H1 (cell line): ENCODE measurements at regions not wholly inside any gene's neighbourhood (a gene's known extent, or its start where the extent isn't known, plus 50 kb on each side); places are given as distances from the start of the nearest gene placed in this dataset.

ENCODE experiments used
- CTCF ChIA-PET: fragments of 300-600 bp; sonication (Branson Sonifier 250); formaldehyde crosslinking; loops from one replicate; lab custom pipeline; 2021; ENCODE audit not compliant: partially characterized antibody; lab: Charles Lee
- POLR2A ChIA-PET: fragments of 300-600 bp; sonication (Branson Sonifier 250); formaldehyde crosslinking; loops from one replicate; lab custom pipeline; 2021; ENCODE audit warnings: inconsistent platforms; ENCODE audit not compliant: partially characterized antibody; lab: Charles Lee
- DNase-seq, 2 experiments: peaks; one replicate each; pipeline versions ENCODE4 v3.0.0 to v3.0.0-alpha.2; 2010 to 2022; ENCODE audit warnings: low spot score in 2 of 2, low read depth in 1 of 2, mixed read lengths in 1 of 2
- FAIRE-seq: peaks from 2 replicates; lab custom pipeline; 2011; peaks lifted over from hg19 to GRCh38; lab: Jason Lieb, UNC
- H2AFZ ChIP-seq: 2 replicates; pipeline ENCODE4 v1.8.1; 2012; ENCODE audit warnings: low read length, inconsistent platforms
- H2AK5ac ChIP-seq: 2 replicates; pipeline ENCODE4 v1.6.1; 2013; ENCODE audit warnings: low read depth, low read length
- H2BK120ac ChIP-seq: replicated peaks from 2 replicates; pipeline ENCODE3; 2013; ENCODE audit warnings: low read depth, low read length, inconsistent platforms
- H2BK12ac ChIP-seq: 2 replicates; pipeline ENCODE4 v1.6.1; 2013; ENCODE audit warnings: low read depth, low read length
- H2BK15ac ChIP-seq: 2 replicates; pipeline ENCODE4 v1.6.1; 2013; ENCODE audit warnings: low read length
- H2BK20ac ChIP-seq: 2 replicates; pipeline ENCODE4 v1.6.1; 2013; ENCODE audit warnings: low read length
- H2BK5ac ChIP-seq: 2 replicates; pipeline ENCODE4 v1.6.1; 2013; ENCODE audit warnings: low read depth, low read length
- H3K14ac ChIP-seq: 2 replicates; pipeline ENCODE4 v1.6.1; 2013; ENCODE audit warnings: inconsistent platforms; ENCODE audit not compliant: insufficient read length
- H3K18ac ChIP-seq: 2 replicates; pipeline ENCODE4 v1.6.1; 2013; ENCODE audit warnings: low read length; ENCODE audit errors: extremely low read depth
- H3K23ac ChIP-seq: 2 replicates; pipeline ENCODE4 v1.6.1; 2013; ENCODE audit warnings: inconsistent platforms; ENCODE audit not compliant: insufficient read length
- H3K23me2 ChIP-seq: 2 replicates; pipeline ENCODE4 v1.6.1; 2013; ENCODE audit warnings: low read depth, low read length
- H3K27ac ChIP-seq: 2 replicates; pipeline ENCODE4 v1.6.1; 2011; ENCODE audit warnings: low read depth, low read length, inconsistent platforms
- H3K27me3 ChIP-seq, 4 experiments: replicated peaks in 1 of 4; 1 replicate in 1 of 4; 2 replicates in 3 of 4; pipeline versions ENCODE4 v1.6.1 to v1.8.1; 2011 to 2013; ENCODE audit warnings: low read length in 3 of 4, mild to moderate bottlenecking in 3 of 4, inconsistent platforms in 2 of 4, mixed read lengths in 2 of 4, moderate library complexity in 1 of 4; ENCODE audit not compliant: control insufficient read depth in 3 of 4, insufficient read depth in 3 of 4; ENCODE audit errors: extremely low read depth in 1 of 4
- H3K36me3 ChIP-seq, 4 experiments: 2 replicates each; pipeline versions ENCODE4 v1.6.1 to v1.8.1; 2011 to 2013; ENCODE audit warnings: mild to moderate bottlenecking in 4 of 4, low read length in 3 of 4, moderate library complexity in 2 of 4, control low read depth in 1 of 4, inconsistent platforms in 1 of 4; ENCODE audit not compliant: insufficient read depth in 4 of 4, control insufficient read depth in 2 of 4
- H3K4ac ChIP-seq: replicated peaks from 2 replicates; pipeline ENCODE3; 2013; ENCODE audit warnings: low read length, low read depth, mixed read lengths, inconsistent platforms; ENCODE audit not compliant: insufficient read length
- H3K4me1 ChIP-seq, 4 experiments: replicated peaks in 1 of 4; 1 replicate in 1 of 4; 2 replicates in 3 of 4; pipeline versions ENCODE4 v1.6.1 to v1.8.1; 2011 to 2013; ENCODE audit warnings: low read length in 3 of 4, inconsistent platforms in 2 of 4, mixed read lengths in 1 of 4; ENCODE audit not compliant: insufficient read depth in 4 of 4, control insufficient read depth in 3 of 4
- H3K4me2 ChIP-seq, 2 experiments: 2 replicates each; pipeline versions ENCODE4 v1.6.1 to v1.8.1; 2011 to 2013; ENCODE audit warnings: low read depth in 2 of 2, low read length in 2 of 2, control low read depth in 1 of 2, inconsistent platforms in 1 of 2, mild to moderate bottlenecking in 1 of 2; ENCODE audit not compliant: insufficient read depth in 1 of 2
- H3K4me3 ChIP-seq, 4 experiments: fragments of 200-600, 300-600 bp in 1 of 4; sonication (generic), shearing (Covaris generic), sonication (Bioruptor Twin) in 1 of 4; 2 replicates each; pipeline versions ENCODE4 v1.5.1 to v1.8.1; 2011 to 2016; ENCODE audit warnings: low read length in 4 of 4, low read depth in 3 of 4, control low read depth in 2 of 4, inconsistent platforms in 2 of 4, mild to moderate bottlenecking in 2 of 4, mixed read lengths in 1 of 4, moderate library complexity in 1 of 4; ENCODE audit not compliant: insufficient read depth in 2 of 4; ENCODE audit errors: extremely low read depth in 1 of 4
- H3K56ac ChIP-seq: replicated peaks from 2 replicates; pipeline ENCODE3; 2013; ENCODE audit warnings: low read depth, mild to moderate bottlenecking, mixed read lengths, low read length, inconsistent platforms; ENCODE audit not compliant: insufficient read length
- H3K79me1 ChIP-seq: 2 replicates; pipeline ENCODE4 v1.6.1; 2013; ENCODE audit warnings: low read depth, low read length, control low read depth
- H3K79me2 ChIP-seq, 2 experiments: 2 replicates each; pipeline versions ENCODE4 v1.6.1 to v1.8.1; 2012 to 2013; ENCODE audit warnings: low read length in 2 of 2, mild to moderate bottlenecking in 2 of 2, inconsistent platforms in 1 of 2; ENCODE audit not compliant: insufficient read depth in 2 of 2, control insufficient read depth in 1 of 2
- H3K9ac ChIP-seq, 4 experiments: replicated peaks in 1 of 4; 1 replicate in 1 of 4; 2 replicates in 3 of 4; pipeline versions ENCODE4 v1.6.1 to v1.8.1; 2011 to 2013; ENCODE audit warnings: low read depth in 3 of 4, low read length in 3 of 4, control low read depth in 2 of 4, mild to moderate bottlenecking in 2 of 4, moderate library complexity in 2 of 4, inconsistent platforms in 1 of 4; ENCODE audit errors: extremely low read depth in 1 of 4
- H3K9me3 ChIP-seq, 2 experiments: 2 replicates each; pipeline versions ENCODE4 v1.6.1 to v1.8.1; 2012 to 2013; ENCODE audit warnings: mild to moderate bottlenecking in 2 of 2, moderate library complexity in 2 of 2, control low read depth in 1 of 2, inconsistent platforms in 1 of 2, low read depth in 1 of 2, low read length in 1 of 2, mixed read lengths in 1 of 2; ENCODE audit not compliant: insufficient read depth in 2 of 2
- H4K20me1 ChIP-seq, 2 experiments: replicated peaks in 1 of 2; 2 replicates each; pipeline versions ENCODE3 to v1.8.1; 2011 to 2013; ENCODE audit warnings: inconsistent platforms in 2 of 2, low read length in 2 of 2, mild to moderate bottlenecking in 1 of 2; ENCODE audit not compliant: insufficient read depth in 2 of 2, control insufficient read depth in 1 of 2
- H4K5ac ChIP-seq: 2 replicates; pipeline ENCODE4 v1.6.1; 2013; ENCODE audit warnings: low read length, low read depth, mixed read lengths, inconsistent platforms; ENCODE audit not compliant: insufficient read length
- H4K8ac ChIP-seq: 2 replicates; pipeline ENCODE4 v1.8.0; 2013; ENCODE audit warnings: mild to moderate bottlenecking, moderate library complexity, low read length, inconsistent platforms; ENCODE audit not compliant: insufficient read depth; ENCODE audit errors: extremely low read depth
- H4K91ac ChIP-seq: replicated peaks from 2 replicates; pipeline ENCODE3; 2013; ENCODE audit warnings: low read length, mixed read lengths, inconsistent platforms; ENCODE audit not compliant: insufficient read length
- ATF2 ChIP-seq: IDR thresholded peaks from 2 replicates; pipeline ENCODE4 v1.6.1; 2012; ENCODE audit warnings: low read length, inconsistent platforms
- BCL11A ChIP-seq, 2 experiments: IDR thresholded peaks; one replicate each; pipeline ENCODE4 v1.6.1; 2011; ENCODE audit warnings: low read depth in 2 of 2, low read length in 2 of 2, mild to moderate bottlenecking in 2 of 2
- CHD2 ChIP-seq: IDR thresholded peaks from 2 replicates; pipeline ENCODE4 v1.6.1; 2012; ENCODE audit warnings: low read length, improper control_type of control experiment
- EGR1 ChIP-seq: IDR thresholded peaks from 2 replicates; pipeline ENCODE4 v1.6.1; 2011; ENCODE audit warnings: low read depth, low read length, borderline replicate concordance
- EZH2 ChIP-seq: fragments of 200-600 bp; sonication (generic); IDR thresholded peaks from 2 replicates; pipeline ENCODE4 v1.7.1; 2012; ENCODE audit warnings: low read depth, mild to moderate bottlenecking, moderate library complexity, low read length, inconsistent platforms; ENCODE audit not compliant: severe bottlenecking
- NANOG ChIP-seq: IDR thresholded peaks from 2 replicates; pipeline ENCODE4 v1.6.1; 2011; ENCODE audit warnings: low read length, low read depth, mild to moderate bottlenecking, inconsistent platforms; ENCODE audit not compliant: insufficient read depth, poor library complexity, severe bottlenecking
- SP2 ChIP-seq: IDR thresholded peaks from 2 replicates; pipeline ENCODE4 v1.6.1; 2012; ENCODE audit warnings: mild to moderate bottlenecking, low read length, inconsistent platforms
- WGBS, 2 experiments: shearing (Covaris generic) in 1 of 2; methylation state at CpG; one replicate each; pipeline versions ENCODE4 v1.1.6 to v1.1.7; 2013 to 2015; ENCODE audit warnings: low lambda C conversion rate in 2 of 2, mixed read lengths in 2 of 2, inconsistent platforms in 1 of 2, low coverage in 1 of 2, missing lambda C conversion rate in 1 of 2; ENCODE audit not compliant: insufficient replicate concordance in 2 of 2, insufficient coverage in 1 of 2, insufficient read length in 1 of 2; ENCODE audit errors: extremely low coverage in 1 of 2, missing lambda C conversion rate in 1 of 2; 5-methylcytosine and 5-hydroxymethylcytosine counted together

GRCh38 chr5:87164409-87164808, 103.3 kb upstream of the RASA1 start:
- no peak overlapping the region for H3K4me2 ChIP-seq
- no peaks in the 10 kb centered on the region for H3K27me3 ChIP-seq
- DNase-seq: no peak
- no peak overlapping the region for H3K4me3 ChIP-seq
- CTCF ChIA-PET: no interaction called here
- no peak overlapping the region for H3K14ac ChIP-seq
- H2BK12ac ChIP-seq: no peak overlapping the region
- no peak overlapping the region for H3K27ac ChIP-seq
- H3K79me1 ChIP-seq: no peaks in the 10 kb centered on the region
- H4K91ac ChIP-seq: no peak overlapping the region
- H3K4me1 ChIP-seq: 0 out of 7 replicates have a peak, but pooled peaks cover 0 to 4% (median 1%) of the 10 kb centered on the region in 4 experiments
- no peak overlapping the region for H2BK120ac ChIP-seq
- H2AFZ ChIP-seq: no peak overlapping the region; the same call in 1 of the 2 replicates
- no peak overlapping the region for H2BK5ac ChIP-seq
- no peaks in the 10 kb centered on the region for H3K9me3 ChIP-seq
- H3K79me2 ChIP-seq: no peaks in the 10 kb centered on the region
- H3K4ac ChIP-seq: no peak overlapping the region
- H4K8ac ChIP-seq: no peak overlapping the region
- WGBS, 2 experiments: 78% methylated on average over 2 of the region's 2 CpGs; no CpG with 5 or more reads in 1 of the 2 experiments
- H3K23ac ChIP-seq: no peak overlapping the region
- H3K9ac ChIP-seq: no peak overlapping the region
- no peak overlapping the region for H2BK15ac ChIP-seq
- no peak overlapping the region for H2BK20ac ChIP-seq
- no peaks in the 10 kb centered on the region for H3K36me3 ChIP-seq
- H4K20me1 ChIP-seq: no peaks in the 10 kb centered on the region
- POLR2A ChIA-PET: no interaction called here
- no peak for FAIRE-seq
- no peaks in the 10 kb centered on the region for H3K23me2 ChIP-seq
- H4K5ac ChIP-seq: no peak overlapping the region
- no peak overlapping the region for H2AK5ac ChIP-seq
- no peak overlapping the region for H3K56ac ChIP-seq
- no peak overlapping the region for H3K18ac ChIP-seq
- TF ChIP-seq BCL11A (IDR thresholded peaks at IDR 0.05; ENCODE audit: low read depth in 2 of 2, low read length in 2 of 2) (no peak), ATF2 (no peak), CHD2 (no peak), SP2 (no peak), NANOG (no peak), EZH2 (no peak), EGR1 (no peak)
